Testis (tissue), 2 donors: ENCODE measurements at regions not wholly inside any gene's neighbourhood (a gene's known extent, or its start where the extent isn't known, plus 50 kb on each side); places are given as distances from the start of the nearest gene placed in this dataset.

Experiments used
- POLR2A ChIP-seq: fragments of 450-650 bp; IDR thresholded peaks from one replicate; pipeline ENCODE4 v1.6.1; 2017; ENCODE audit warnings: antibody characterized with exemption, mild to moderate bottlenecking, moderate library complexity
- TF ChIP-seq, protein P1 (sequence below), 3 experiments: fragments of 450-650 bp in 2 of 3; fragments of 200-600 bp in 1 of 3; sonication (generic) in 1 of 3; IDR thresholded peaks; one replicate each; pipeline ENCODE4 v1.5.1; 2016 to 2019; ENCODE audit warnings: antibody characterized with exemption in 3 of 3, mild to moderate bottlenecking in 2 of 3, moderate library complexity in 1 of 3

DNA sequence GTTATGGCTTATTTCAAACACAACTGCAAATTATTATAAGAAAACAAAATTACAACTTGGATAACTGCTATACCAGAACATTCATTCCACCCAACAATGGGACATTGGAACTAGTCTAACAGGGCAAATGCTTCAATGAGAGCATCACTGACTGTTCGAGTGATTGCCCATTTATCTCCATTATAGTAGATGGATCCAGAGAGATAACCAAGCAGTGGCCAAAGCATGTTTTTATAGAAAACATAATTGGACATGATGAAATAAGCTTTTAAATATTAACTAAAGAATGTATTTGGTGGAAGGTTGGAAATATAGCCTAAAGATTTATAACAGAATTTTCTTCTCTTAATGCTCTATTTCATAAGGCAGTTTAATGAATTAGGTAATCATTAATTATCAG, 634.8 kb downstream of the NUP35 start:
- TF ChIP-seq POLR2A: no peak
- TF ChIP-seq, protein P1, sequence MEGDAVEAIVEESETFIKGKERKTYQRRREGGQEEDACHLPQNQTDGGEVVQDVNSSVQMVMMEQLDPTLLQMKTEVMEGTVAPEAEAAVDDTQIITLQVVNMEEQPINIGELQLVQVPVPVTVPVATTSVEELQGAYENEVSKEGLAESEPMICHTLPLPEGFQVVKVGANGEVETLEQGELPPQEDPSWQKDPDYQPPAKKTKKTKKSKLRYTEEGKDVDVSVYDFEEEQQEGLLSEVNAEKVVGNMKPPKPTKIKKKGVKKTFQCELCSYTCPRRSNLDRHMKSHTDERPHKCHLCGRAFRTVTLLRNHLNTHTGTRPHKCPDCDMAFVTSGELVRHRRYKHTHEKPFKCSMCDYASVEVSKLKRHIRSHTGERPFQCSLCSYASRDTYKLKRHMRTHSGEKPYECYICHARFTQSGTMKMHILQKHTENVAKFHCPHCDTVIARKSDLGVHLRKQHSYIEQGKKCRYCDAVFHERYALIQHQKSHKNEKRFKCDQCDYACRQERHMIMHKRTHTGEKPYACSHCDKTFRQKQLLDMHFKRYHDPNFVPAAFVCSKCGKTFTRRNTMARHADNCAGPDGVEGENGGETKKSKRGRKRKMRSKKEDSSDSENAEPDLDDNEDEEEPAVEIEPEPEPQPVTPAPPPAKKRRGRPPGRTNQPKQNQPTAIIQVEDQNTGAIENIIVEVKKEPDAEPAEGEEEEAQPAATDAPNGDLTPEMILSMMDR (IDR thresholded peaks at IDR 0.05): no peak
